Kidney (tissue), 13 donors: ENCODE measurements at regions not wholly inside any gene's neighbourhood (a gene's known extent, or its start where the extent isn't known, plus 50 kb on each side); places are given as distances from the start of the nearest gene placed in this dataset.

ENCODE experiments used
- DNase-seq, 5 donors: peaks; one replicate each; pipeline ENCODE4 v3.0.0-alpha.2; 2013 to 2020
- FAIRE-seq: peaks from 2 replicates; lab custom pipeline; 2012; peaks lifted over from hg19 to GRCh38; lab: Jason Lieb, UNC
- H3K27ac ChIP-seq, 2 donors: one replicate each; pipeline ENCODE4 v1.7.0; 2013; ENCODE audit warnings: low read depth in 2 of 2, low read length in 2 of 2, inconsistent platforms in 1 of 2
- H3K27me3 ChIP-seq: one replicate; pipeline ENCODE4 v1.7.1; 2013; ENCODE audit warnings: low read length, inconsistent platforms; ENCODE audit not compliant: control insufficient read depth, insufficient read depth
- H3K36me3 ChIP-seq, 3 donors: one replicate each; pipeline versions ENCODE4 v1.7.0 to v1.7.1; 2013; ENCODE audit warnings: low read length in 3 of 3, control low read depth in 1 of 3, inconsistent platforms in 1 of 3; ENCODE audit not compliant: insufficient read depth in 3 of 3, control insufficient read depth in 2 of 3
- H3K4me1 ChIP-seq, 3 donors: one replicate each; pipeline versions ENCODE4 v1.7.0 to v1.7.1; 2013; ENCODE audit warnings: low read length in 3 of 3, inconsistent platforms in 1 of 3, low read depth in 1 of 3; ENCODE audit not compliant: control insufficient read depth in 2 of 3, insufficient read depth in 2 of 3
- H3K4me3 ChIP-seq, 3 donors: one replicate each; pipeline versions ENCODE4 v1.7.0 to v1.8.1; 2013; ENCODE audit warnings: low read length in 3 of 3, control low read depth in 1 of 3, inconsistent platforms in 1 of 3
- H3K9ac ChIP-seq, 3 donors: one replicate each; pipeline versions ENCODE4 v1.7.0 to v1.7.1; 2013; ENCODE audit warnings: low read length in 3 of 3, control low read depth in 1 of 3, inconsistent platforms in 1 of 3
- H3K9me3 ChIP-seq, 3 donors: one replicate each; pipeline versions ENCODE4 v1.7.0 to v1.7.1; 2013; ENCODE audit warnings: low read length in 3 of 3, control low read depth in 1 of 3, inconsistent platforms in 1 of 3; ENCODE audit not compliant: control insufficient read depth in 2 of 3, insufficient read depth in 1 of 3
- CTCF ChIP-seq: IDR thresholded peaks from 3 replicates; pipeline ENCODE4 v1.5.1; 2012; ENCODE audit warnings: mild to moderate bottlenecking, moderate library complexity, borderline replicate concordance; ENCODE audit not compliant: insufficient read depth; ENCODE audit errors: extremely low read depth
- intact Hi-C: fragments of 100-400 bp; cut with DNase I; formaldehyde crosslinking; loops from one replicate; pipeline ENCODE4 v1.11.1; 2022
- donor health status: control.
- donor health status: control.
- donor health status: control.
- donor health status: control.
- donor health status: control.
- donor health status: DM: yes; HTN: yes; CAD: no.
- donor health status: Normal renal cell carcinoma (clear cell type).

GRCh38 chr11:92656783-92657182, 312.7 kb upstream of the MTNR1B start:
- no peaks in the 10 kb centered on the region for H3K27me3 ChIP-seq
- H3K4me1 ChIP-seq: no peaks in the 10 kb centered on the region
- no peak overlapping the region for H3K4me3 ChIP-seq
- H3K27ac ChIP-seq: no peak overlapping the region
- no peak overlapping the region for H3K9ac ChIP-seq
- no peak for DNase-seq
- no peaks in the 10 kb centered on the region for H3K36me3 ChIP-seq
- FAIRE-seq: no peak
- no peak for TF ChIP-seq CTCF
- intact Hi-C loops: no loop called here
- no peaks in the 10 kb centered on the region for H3K9me3 ChIP-seq

- no peaks in the 10 kb centered on the region for H3K27me3 ChIP-seq
- FAIRE-seq (no peak), DNase-seq (no peak)
- intact Hi-C loops: no loop called here
- no peak for TF ChIP-seq CTCF
- no peaks in the 10 kb centered on the region for H3K4me1 ChIP-seq
- no peak overlapping the region for H3K27ac ChIP-seq
- no peak overlapping the region for H3K4me3 ChIP-seq
- H3K36me3 ChIP-seq: no peaks in the 10 kb centered on the region
- no peak overlapping the region for H3K9ac ChIP-seq
- no peaks in the 10 kb centered on the region for H3K9me3 ChIP-seq
Measured at GRCh38 chr11:92657226-92657625, 312.2 kb upstream of the MTNR1B start.

- intact Hi-C loops: no loop called here
- FAIRE-seq (no peak), DNase-seq (no peak)
- TF ChIP-seq CTCF: no peak
- Histone ChIP-seq H3K4me3 (no peak overlapping the region), H3K4me1 (no peaks in the 10 kb centered on the region), H3K27me3 (no peaks in the 10 kb centered on the region), H3K27ac (no peak overlapping the region), H3K36me3 (no peaks in the 10 kb centered on the region), H3K9me3 (no peaks in the 10 kb centered on the region), H3K9ac (no peak overlapping the region)
Measured at GRCh38 chr11:92658733-92659132, 310.7 kb upstream of the MTNR1B start.

- Histone ChIP-seq H3K9ac (no peak overlapping the region), H3K36me3 (no peaks in the 10 kb centered on the region), H3K4me1 (no peaks in the 10 kb centered on the region), H3K27ac (no peak overlapping the region), H3K4me3 (no peak overlapping the region), H3K9me3 (no peaks in the 10 kb centered on the region), H3K27me3 (no peaks in the 10 kb centered on the region)
- DNase-seq: no peak
- FAIRE-seq: no peak
- no peak for TF ChIP-seq CTCF
- intact Hi-C loops: no loop called here
Measured at GRCh38 chr11:92659793-92660192, 309.7 kb upstream of the MTNR1B start.
